ENCODE measurements at regions not wholly inside any gene's neighbourhood (a gene's known extent, or its start where the extent isn't known, plus 50 kb on each side); places are given as distances from the start of the nearest gene placed in this dataset.

GRCh38 chr6:132153221-132153898, 202.2 kb upstream of the CCN2 start:
- H3K4me1 ChIP-seq: no peaks in the 10 kb centered on the region
- no peak overlapping the region for H3K27ac ChIP-seq
- H3K36me3 ChIP-seq: no peaks in the 10 kb centered on the region
- no peaks in the 10 kb centered on the region for H3K9me3 ChIP-seq
- no peak for TF ChIP-seq POLR2A (IDR thresholded peaks at IDR 0.05)
- H3K4me3 ChIP-seq: no peak overlapping the region
- DNase-seq: no peak
- H3K27me3 ChIP-seq: no peaks in the 10 kb centered on the region

DNA sequence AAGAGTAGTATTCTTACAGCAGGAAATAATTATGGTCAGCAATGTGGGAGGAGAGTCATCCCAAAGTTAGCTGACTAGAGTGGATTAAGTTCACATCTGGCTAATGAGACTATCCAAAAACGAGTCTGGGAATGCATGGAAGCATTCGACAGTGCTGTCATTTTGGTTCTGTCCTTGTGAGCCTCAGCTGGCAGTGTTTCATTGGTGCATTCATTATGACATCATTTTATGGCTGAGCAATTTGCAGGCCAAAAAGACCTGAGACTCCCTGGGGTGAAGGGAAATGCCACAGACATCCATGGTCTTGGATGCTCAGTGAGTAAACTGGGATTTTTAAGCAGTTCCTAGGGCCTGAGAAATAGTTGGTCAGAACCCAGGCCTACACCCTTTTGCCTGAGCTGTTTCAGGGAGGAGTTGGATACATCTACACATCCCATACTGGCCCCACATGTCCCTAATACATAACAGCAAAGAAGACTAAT, 196.4 kb upstream of the CCN2 start:
- no peak overlapping the region for H3K27ac ChIP-seq
- no peak for DNase-seq

DNA sequence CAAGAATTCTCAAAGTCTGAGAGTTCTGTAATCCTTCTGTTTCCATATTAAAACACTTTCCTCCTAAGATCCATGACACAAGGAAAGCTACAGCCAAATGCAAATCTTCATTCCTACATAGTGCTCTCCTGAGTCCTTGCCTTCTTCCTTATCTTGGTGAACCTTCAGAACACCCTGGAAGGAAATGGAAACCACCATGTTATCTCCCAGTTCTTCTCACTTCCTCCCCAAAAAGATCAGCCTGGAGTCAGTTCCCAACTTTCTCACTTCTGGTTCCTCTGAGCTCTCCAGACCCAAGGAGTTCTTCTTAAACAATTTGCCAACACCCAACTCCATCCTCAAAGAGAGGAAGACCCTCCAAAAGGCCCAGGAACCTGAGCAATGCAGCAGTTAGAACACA, 193.3 kb upstream of the CCN2 start:
- H3K27me3 ChIP-seq: no peaks in the 10 kb centered on the region
- no peak overlapping the region for H3K4me3 ChIP-seq
- H3K36me3 ChIP-seq: no peaks in the 10 kb centered on the region
- no peaks in the 10 kb centered on the region for H3K9me3 ChIP-seq
- no peak for TF ChIP-seq CTCF (IDR thresholded peaks at IDR 0.05)
- TF ChIP-seq POLR2A (IDR thresholded peaks at IDR 0.05): no peak
- DNase-seq: no peak
- H3K27ac ChIP-seq: no peak overlapping the region
- no peaks in the 10 kb centered on the region for H3K4me1 ChIP-seq

More for the DNA sequence above, 196.4 kb upstream of the CCN2 start:
- Histone ChIP-seq H3K4me3 (no peak overlapping the region), H3K27me3 (no peaks in the 10 kb centered on the region), H3K9me3 (no peaks in the 10 kb centered on the region), H3K4me1 (no peaks in the 10 kb centered on the region), H3K36me3 (no peaks in the 10 kb centered on the region)
- TF ChIP-seq CTCF (IDR thresholded peaks at IDR 0.05) (no peak), POLR2A (IDR thresholded peaks at IDR 0.05) (no peak)

DNA sequence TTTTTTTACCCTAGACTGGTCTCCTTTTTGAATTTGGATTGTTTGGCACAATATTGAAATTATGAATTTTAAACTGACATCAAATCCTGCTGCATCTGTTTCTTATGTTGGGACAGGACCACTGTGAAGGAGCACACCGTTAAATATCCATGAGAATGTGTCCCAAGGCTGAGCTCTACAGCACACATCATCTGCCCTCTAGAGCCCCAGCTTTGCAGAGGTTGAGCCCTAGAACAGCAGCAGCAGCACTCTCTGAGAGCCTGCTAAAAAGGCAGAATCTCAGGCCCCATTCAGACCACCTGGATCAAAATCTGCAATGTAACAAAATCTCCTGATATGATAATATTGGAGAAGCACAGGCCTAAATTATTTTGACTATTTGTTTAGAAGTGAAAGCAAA, 192.1 kb upstream of the CCN2 start:
- Histone ChIP-seq H3K4me3 (no peak overlapping the region), H3K9me3 (no peaks in the 10 kb centered on the region), H3K4me1 (no peaks in the 10 kb centered on the region), H3K27me3 (no peaks in the 10 kb centered on the region), H3K36me3 (no peaks in the 10 kb centered on the region), H3K27ac (no peak overlapping the region)
- no peak for TF ChIP-seq CTCF (IDR thresholded peaks at IDR 0.05)
- DNase-seq: no peak

- Histone ChIP-seq H3K36me3 (no peaks in the 10 kb centered on the region), H3K9me3 (no peaks in the 10 kb centered on the region), H3K4me3 (no peak overlapping the region), H3K27me3 (no peaks in the 10 kb centered on the region), H3K4me1 (no peaks in the 10 kb centered on the region), H3K27ac (no peak overlapping the region)
- TF ChIP-seq CTCF (IDR thresholded peaks at IDR 0.05) (no peak), POLR2A (IDR thresholded peaks at IDR 0.05) (no peak)
- no peak for DNase-seq
These were observed 191.6 kb upstream of the CCN2 start for GRCh38 chr6:132142768-132143167.

- no peaks in the 10 kb centered on the region for H3K27me3 ChIP-seq
- H3K4me3 ChIP-seq: no peak overlapping the region
- no peak overlapping the region for H3K27ac ChIP-seq
- H3K36me3 ChIP-seq: no peaks in the 10 kb centered on the region
- H3K4me1 ChIP-seq: no peaks in the 10 kb centered on the region
- DNase-seq: no peak
- TF ChIP-seq CTCF (IDR thresholded peaks at IDR 0.05): no peak
- no peak for TF ChIP-seq POLR2A (IDR thresholded peaks at IDR 0.05)
- no peaks in the 10 kb centered on the region for H3K9me3 ChIP-seq
These were observed 191.1 kb upstream of the CCN2 start for GRCh38 chr6:132142308-132142707.

Data from Peyer's patch (tissue), 4 donors.